Thyroid gland (tissue), 4 donors: ENCODE measurements at regions not wholly inside any gene's neighbourhood (a gene's known extent, or its start where the extent isn't known, plus 50 kb on each side); places are given as distances from the start of the nearest gene placed in this dataset.

Source experiments
- POLR2A ChIP-seq, 2 donors: fragments of 450-650 bp; IDR thresholded peaks; one replicate each; pipeline ENCODE4 v1.6.1; 2017; ENCODE audit warnings: antibody characterized with exemption in 2 of 2, mild to moderate bottlenecking in 2 of 2, moderate library complexity in 1 of 2
- TF ChIP-seq, protein P1 (sequence below), 6 experiments: fragments of 200-600 bp in 3 of 6; fragments of 450-650 bp in 3 of 6; sonication (generic) in 3 of 6; IDR thresholded peaks; one replicate each; pipeline ENCODE4 v1.5.1; 2016 to 2019; ENCODE audit warnings: antibody characterized with exemption in 6 of 6, mild to moderate bottlenecking in 2 of 6, inconsistent platforms in 1 of 6, moderate library complexity in 1 of 6

DNA sequence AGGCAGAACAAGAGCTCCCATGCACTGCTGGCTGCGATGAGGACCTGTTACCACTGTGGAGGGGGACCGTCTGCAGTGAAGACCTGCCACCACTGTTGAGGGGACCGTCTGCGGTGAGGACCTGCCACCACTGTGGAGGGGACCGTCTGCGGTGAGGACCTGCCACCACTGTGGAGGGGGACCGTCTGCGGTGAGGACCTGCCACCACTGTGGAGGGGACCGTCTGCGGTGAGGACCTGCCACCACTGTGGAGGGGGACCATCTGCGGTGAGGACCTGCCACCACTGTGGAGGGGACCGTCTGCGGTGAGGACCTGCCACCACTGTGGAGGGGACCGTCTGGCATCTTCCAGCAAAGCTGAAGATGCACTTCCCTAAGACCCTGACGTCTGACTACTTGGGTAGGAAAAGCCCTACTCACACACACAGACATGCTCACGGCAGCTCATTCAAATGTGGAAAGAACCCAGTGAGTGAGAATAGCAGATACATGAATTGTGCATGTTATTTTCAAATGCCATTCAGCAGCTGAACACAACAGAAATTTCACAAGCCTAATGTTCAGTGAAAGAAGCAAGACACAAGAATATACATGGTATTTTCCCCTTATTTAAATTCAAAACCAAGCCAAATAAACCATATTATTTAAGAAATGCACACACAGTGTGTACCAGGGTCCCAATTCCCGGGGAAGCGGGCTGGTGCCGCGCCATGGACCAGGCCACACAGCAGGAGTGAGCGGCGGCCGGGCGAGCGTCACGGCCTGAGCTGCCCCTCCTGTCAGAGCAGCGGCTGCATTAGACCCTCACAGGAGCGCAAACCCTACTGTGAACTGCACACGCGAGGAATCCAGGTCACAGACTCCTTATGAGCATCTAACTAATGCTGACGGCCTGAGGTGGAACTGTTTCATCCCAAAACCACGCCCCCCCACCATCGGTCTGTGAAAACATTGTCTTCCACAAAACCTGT lies 64.2 kb upstream of the METRNL start:
- TF ChIP-seq, protein P1, sequence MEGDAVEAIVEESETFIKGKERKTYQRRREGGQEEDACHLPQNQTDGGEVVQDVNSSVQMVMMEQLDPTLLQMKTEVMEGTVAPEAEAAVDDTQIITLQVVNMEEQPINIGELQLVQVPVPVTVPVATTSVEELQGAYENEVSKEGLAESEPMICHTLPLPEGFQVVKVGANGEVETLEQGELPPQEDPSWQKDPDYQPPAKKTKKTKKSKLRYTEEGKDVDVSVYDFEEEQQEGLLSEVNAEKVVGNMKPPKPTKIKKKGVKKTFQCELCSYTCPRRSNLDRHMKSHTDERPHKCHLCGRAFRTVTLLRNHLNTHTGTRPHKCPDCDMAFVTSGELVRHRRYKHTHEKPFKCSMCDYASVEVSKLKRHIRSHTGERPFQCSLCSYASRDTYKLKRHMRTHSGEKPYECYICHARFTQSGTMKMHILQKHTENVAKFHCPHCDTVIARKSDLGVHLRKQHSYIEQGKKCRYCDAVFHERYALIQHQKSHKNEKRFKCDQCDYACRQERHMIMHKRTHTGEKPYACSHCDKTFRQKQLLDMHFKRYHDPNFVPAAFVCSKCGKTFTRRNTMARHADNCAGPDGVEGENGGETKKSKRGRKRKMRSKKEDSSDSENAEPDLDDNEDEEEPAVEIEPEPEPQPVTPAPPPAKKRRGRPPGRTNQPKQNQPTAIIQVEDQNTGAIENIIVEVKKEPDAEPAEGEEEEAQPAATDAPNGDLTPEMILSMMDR (IDR thresholded peaks at IDR 0.05), result no peak
- no peak for TF ChIP-seq POLR2A (IDR thresholded peaks at IDR 0.05)
